B cell (primary cell): ENCODE measurements at regions not wholly inside any gene's neighbourhood (a gene's known extent, or its start where the extent isn't known, plus 50 kb on each side); places are given as distances from the start of the nearest gene placed in this dataset.

Experiments used
- CTCF ChIP-seq: fragments of 200-600 bp; IDR thresholded peaks from one replicate; pipeline ENCODE4 v1.8.0; 2022; ENCODE audit warnings: antibody characterized with exemption, mild to moderate bottlenecking
- EZH2 ChIP-seq: IDR thresholded peaks from 2 replicates; pipeline ENCODE4 v1.6.1; 2012; ENCODE audit warnings: borderline replicate concordance, low read depth, mild to moderate bottlenecking, moderate library complexity, low read length; ENCODE audit not compliant: insufficient read depth, poor library complexity, severe bottlenecking

- TF ChIP-seq CTCF (no peak), EZH2 (no peak)
Observed at GRCh38 chr5:56330167-56330566, 97.0 kb upstream of the ANKRD55 start.
